ENCODE measurements at regions not wholly inside any gene's neighbourhood (a gene's known extent, or its start where the extent isn't known, plus 50 kb on each side); places are given as distances from the start of the nearest gene placed in this dataset.

DNA sequence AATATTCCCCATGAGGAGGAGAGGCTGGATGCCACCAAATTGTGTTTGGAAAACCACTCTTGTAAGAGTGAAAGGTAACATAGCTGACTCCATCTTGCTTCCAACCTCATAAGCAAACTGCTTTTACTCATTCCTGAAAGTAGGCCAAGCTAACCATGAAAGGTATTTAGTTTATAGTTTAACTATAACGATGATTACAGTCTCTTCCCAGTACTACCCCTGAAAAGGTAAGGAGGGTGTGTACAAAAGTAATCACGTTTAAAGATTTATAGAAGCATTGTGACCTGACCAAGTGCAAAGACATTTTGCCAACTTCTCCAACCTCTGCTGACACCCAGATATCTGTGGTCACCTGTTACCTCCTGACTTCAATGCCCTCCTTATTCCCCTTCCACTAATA is 122.6 kb downstream of the CD8B2 start:
- no peaks in the 10 kb centered on the region for H3K9me3 ChIP-seq (ENCODE audit: low read length)
- ChIA-PET POLR2A (no interaction called here), CTCF (ENCODE audit: unreplicated experiment) (no interaction called here)
- no peaks in the 10 kb centered on the region for H4K20me1 ChIP-seq (ENCODE audit: insufficient read depth, low read length)
- TF ChIP-seq CTCF (conservative IDR thresholded peaks at IDR 0.05; ENCODE audit: low read length) (no peak), EZH2phosphoT487 (IDR thresholded peaks at IDR 0.05; ENCODE audit: borderline replicate concordance, low read depth, low read length) (no peak)
- no peak overlapping the region for H3K27ac ChIP-seq (ENCODE audit: low read depth, low read length, poor library complexity, severe bottlenecking)
- no peak for DNase-seq (ENCODE audit: low spot score)
- BruUV-seq (replicated peaks): no TSS peak
- H3K36me3 ChIP-seq (ENCODE audit: insufficient read depth, low read length): no peaks in the 10 kb centered on the region
- no peaks in the 10 kb centered on the region for H3K79me2 ChIP-seq (ENCODE audit: insufficient read depth, low read depth, low read length)
- H2AFZ ChIP-seq (ENCODE audit: low read length): no peak overlapping the region
- H3K4me1 ChIP-seq (ENCODE audit: insufficient read depth, low read length, poor library complexity, severe bottlenecking): no peaks in the 10 kb centered on the region
- intact Hi-C loops (cut with micrococcal nuclease; ENCODE audit: unreplicated experiment): no loop called here
- no peaks in the 10 kb centered on the region for H3K9me2 ChIP-seq (ENCODE audit: insufficient read depth, low read length)
- no peak overlapping the region for H3K4me3 ChIP-seq (ENCODE audit: low read depth, low read length, poor library complexity, severe bottlenecking)
- H3K4me2 ChIP-seq (ENCODE audit: low read length): no peak overlapping the region

GRCh38 chr2:106614511-106615291 is 127.5 kb downstream of the CD8B2 start:
- Histone ChIP-seq H3K27ac (ENCODE audit: low read depth, low read length, poor library complexity, severe bottlenecking) (no peak overlapping the region), H3K4me3 (ENCODE audit: low read depth, low read length, poor library complexity, severe bottlenecking) (no peak overlapping the region), H3K9me2 (ENCODE audit: insufficient read depth, low read length) (no peaks in the 10 kb centered on the region), H3K79me2 (ENCODE audit: insufficient read depth, low read depth, low read length) (no peaks in the 10 kb centered on the region), H3K9me3 (ENCODE audit: low read length) (no peaks in the 10 kb centered on the region), H3K4me2 (ENCODE audit: low read length) (no peak overlapping the region), H4K20me1 (ENCODE audit: insufficient read depth, low read length) (no peaks in the 10 kb centered on the region), H3K4me1 (ENCODE audit: insufficient read depth, low read length, poor library complexity, severe bottlenecking) (no peaks in the 10 kb centered on the region), H2AFZ (ENCODE audit: low read length) (no peak overlapping the region), H3K36me3 (ENCODE audit: insufficient read depth, low read length) (no peaks in the 10 kb centered on the region)
- TF ChIP-seq CTCF (conservative IDR thresholded peaks at IDR 0.05; ENCODE audit: low read length): no peak
- no peak for TF ChIP-seq EZH2phosphoT487 (IDR thresholded peaks at IDR 0.05; ENCODE audit: borderline replicate concordance, low read depth, low read length)
- ChIA-PET POLR2A (interaction anchor here (0.6 kb wide), 1 partner anchor 62 kb away, joined by 3 read pairs; no protein-coding TSS in a partner anchor), CTCF (ENCODE audit: unreplicated experiment) (no interaction called here)
- DNase-seq (ENCODE audit: low spot score): no peak
- intact Hi-C loops (cut with micrococcal nuclease; ENCODE audit: unreplicated experiment): no loop called here
- no TSS peak for BruUV-seq (replicated peaks)

- ChIA-PET CTCF (ENCODE audit: unreplicated experiment) (no interaction called here), POLR2A (no interaction called here)
- Histone ChIP-seq H3K79me2 (ENCODE audit: insufficient read depth, low read depth, low read length) (no peaks in the 10 kb centered on the region), H3K27ac (ENCODE audit: low read depth, low read length, poor library complexity, severe bottlenecking) (no peak overlapping the region), H2AFZ (ENCODE audit: low read length) (no peak overlapping the region), H3K4me1 (ENCODE audit: insufficient read depth, low read length, poor library complexity, severe bottlenecking) (no peaks in the 10 kb centered on the region), H3K4me2 (ENCODE audit: low read length) (no peak overlapping the region), H3K9me2 (ENCODE audit: insufficient read depth, low read length) (no peaks in the 10 kb centered on the region), H3K9me3 (ENCODE audit: low read length) (no peaks in the 10 kb centered on the region), H3K36me3 (ENCODE audit: insufficient read depth, low read length) (no peaks in the 10 kb centered on the region), H3K4me3 (ENCODE audit: low read depth, low read length, poor library complexity, severe bottlenecking) (no peak overlapping the region), H4K20me1 (ENCODE audit: insufficient read depth, low read length) (no peaks in the 10 kb centered on the region)
- intact Hi-C loops (cut with micrococcal nuclease; ENCODE audit: unreplicated experiment): no loop called here
- no peak for DNase-seq (ENCODE audit: low spot score)
- no TSS peak for BruUV-seq (replicated peaks)
- TF ChIP-seq EZH2phosphoT487 (IDR thresholded peaks at IDR 0.05; ENCODE audit: borderline replicate concordance, low read depth, low read length) (no peak), CTCF (conservative IDR thresholded peaks at IDR 0.05; ENCODE audit: low read length) (no peak)
Observed at GRCh38 chr2:106618614-106619013, 131.4 kb downstream of the CD8B2 start.

Data from OCI-LY7 (cell line).